ENCODE measurements at regions not wholly inside any gene's neighbourhood (a gene's known extent, or its start where the extent isn't known, plus 50 kb on each side); places are given as distances from the start of the nearest gene placed in this dataset.
"Not testable (repeated sequence)": the region's sequence is repeated elsewhere in the genome, so short reads cannot be mapped to it uniquely, and the experiment has no call there.

DNA sequence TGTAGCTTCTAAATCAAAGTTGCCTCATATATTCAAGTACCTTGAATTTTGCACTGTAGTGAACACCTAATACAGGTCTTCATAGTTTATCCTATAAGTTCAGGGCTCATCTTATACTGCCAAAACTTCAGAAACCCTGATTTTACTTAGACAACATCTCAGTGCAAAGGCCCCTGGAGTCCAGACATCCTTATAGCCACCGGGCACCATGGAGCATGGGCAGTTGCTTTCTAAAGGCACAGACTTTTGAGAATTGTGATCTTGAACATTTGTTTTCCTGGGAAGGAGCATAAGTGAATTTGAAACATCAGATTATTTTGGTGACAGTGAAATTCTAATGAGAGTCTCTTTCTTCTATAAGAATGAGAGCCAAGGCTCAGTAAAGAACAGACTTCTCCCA lies 292.3 kb downstream of the CYRIA start:
- DNase-seq (ENCODE audit: low read depth, low spot score) = no peak

DNA sequence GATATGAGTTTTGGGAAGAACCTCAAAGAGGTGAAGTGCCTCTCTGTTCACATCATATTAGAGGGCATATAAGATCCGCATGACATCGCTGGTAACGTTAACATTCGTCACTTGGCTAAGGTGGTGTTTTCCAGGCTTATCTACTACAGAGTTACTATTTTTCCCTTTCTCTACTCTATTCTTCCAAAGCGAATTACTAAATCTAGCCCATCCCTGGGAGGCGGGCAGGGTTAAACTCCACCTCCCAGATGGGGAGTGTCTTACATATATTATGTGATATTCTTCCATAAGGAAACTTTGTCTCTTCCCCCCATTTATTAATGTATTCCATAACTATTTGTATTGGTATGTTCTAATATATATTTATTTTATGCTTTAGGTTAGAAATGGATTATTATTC lies 293.9 kb downstream of the CYRIA start:
- no peak for DNase-seq (ENCODE audit: low read depth, low spot score)

DNA sequence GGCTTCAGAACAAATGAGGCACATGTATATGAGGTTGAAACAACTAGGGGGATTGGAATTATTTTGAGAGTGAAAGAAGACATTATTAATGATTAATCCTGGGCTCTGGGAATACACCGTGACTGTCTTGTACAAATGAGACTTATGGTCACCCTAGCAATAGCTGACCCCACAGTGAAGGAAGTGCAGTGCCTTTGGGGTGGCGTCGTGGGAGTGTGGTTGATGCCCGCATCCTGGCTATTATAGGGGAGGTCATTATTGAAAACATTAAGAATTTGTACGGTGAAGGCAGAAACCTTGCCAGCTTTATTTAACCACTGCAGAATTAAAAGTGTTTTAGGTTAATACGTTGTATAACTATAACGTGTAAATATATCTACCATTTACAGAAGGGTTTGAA lies 296.7 kb downstream of the CYRIA start:
- no peak for DNase-seq (ENCODE audit: low read depth, low spot score)

DNA sequence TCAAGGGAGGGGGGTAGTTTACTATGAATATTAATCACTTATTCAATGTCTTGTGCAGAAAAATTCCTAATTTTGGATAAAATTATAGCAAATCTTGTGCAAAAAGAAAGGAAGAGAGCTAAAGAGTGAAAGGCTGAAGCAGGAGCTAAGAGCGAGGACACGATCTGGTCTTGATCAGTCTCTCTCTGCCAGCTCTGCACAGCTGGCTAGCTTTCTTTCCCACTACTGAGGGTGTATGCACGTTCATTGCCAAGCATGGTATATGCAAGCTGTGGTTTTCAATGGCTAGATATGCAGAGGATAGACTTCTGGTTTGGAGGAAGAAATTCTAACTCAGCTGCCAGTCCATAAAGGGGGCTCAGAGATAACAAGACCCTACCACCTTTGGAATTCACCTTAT lies 297.3 kb downstream of the CYRIA start:
- DNase-seq (ENCODE audit: low read depth, low spot score) = no peak

DNA sequence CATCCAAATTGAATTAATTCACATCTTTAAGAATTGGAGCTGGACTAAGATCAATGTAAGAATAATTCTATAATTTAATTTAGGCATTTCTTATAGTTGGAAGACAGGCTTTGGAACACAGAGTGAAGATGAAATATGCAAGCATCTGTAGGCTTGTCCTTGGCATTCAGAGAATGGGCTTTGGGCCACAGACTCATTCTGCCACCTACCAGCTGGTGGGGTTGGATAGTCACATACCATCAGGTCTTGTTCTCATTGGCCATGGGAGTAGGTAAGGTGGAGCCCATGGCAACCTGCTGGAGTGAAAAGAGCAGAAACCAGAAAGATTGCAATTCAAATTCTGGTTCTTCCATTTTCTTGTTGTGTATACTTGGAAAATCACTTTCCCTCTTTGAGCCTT lies 300.3 kb downstream of the CYRIA start:
- no peak for DNase-seq (ENCODE audit: low read depth, low spot score)

DNA sequence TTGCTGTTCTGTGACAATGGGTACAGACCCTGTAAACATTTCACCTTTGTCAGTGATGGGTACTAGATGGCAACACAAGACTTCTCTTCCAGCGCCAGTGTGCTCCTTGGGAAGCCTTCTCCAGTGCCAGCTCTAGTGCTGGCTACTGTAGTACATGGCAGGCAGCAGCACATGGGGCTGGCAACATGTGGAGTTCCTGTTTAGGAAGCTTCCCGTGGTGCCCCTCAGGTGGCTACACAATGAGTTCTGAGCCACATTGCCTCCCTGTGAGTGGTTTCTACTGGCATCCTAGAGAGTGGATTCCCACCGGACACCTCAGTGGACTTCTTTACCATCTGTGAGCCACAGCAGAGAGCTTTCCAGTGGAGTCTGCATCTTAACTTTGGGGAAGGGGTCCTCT lies 302.1 kb downstream of the CYRIA start:
- DNase-seq (ENCODE audit: low read depth, low spot score) = no peak

DNA sequence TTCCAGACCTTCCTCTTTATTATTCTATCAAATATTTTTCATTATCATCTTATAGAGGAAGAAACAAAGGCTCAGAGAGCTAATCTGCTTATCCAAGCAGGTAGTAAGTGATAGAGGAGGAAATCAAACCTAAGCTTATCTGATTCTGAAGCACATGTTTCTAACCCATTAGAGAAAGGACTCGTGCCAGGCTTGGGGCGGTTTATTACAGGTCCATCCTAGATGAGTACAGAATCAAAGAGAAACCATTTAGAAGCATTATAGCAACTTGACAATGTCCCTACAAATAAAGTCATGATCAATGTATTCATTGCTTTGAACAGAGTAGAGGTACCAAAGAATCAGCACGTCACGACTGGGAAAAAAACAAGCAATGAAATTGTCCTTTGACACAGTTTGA lies 303.0 kb downstream of the CYRIA start:
- no peak for DNase-seq (ENCODE audit: low read depth, low spot score)

DNA sequence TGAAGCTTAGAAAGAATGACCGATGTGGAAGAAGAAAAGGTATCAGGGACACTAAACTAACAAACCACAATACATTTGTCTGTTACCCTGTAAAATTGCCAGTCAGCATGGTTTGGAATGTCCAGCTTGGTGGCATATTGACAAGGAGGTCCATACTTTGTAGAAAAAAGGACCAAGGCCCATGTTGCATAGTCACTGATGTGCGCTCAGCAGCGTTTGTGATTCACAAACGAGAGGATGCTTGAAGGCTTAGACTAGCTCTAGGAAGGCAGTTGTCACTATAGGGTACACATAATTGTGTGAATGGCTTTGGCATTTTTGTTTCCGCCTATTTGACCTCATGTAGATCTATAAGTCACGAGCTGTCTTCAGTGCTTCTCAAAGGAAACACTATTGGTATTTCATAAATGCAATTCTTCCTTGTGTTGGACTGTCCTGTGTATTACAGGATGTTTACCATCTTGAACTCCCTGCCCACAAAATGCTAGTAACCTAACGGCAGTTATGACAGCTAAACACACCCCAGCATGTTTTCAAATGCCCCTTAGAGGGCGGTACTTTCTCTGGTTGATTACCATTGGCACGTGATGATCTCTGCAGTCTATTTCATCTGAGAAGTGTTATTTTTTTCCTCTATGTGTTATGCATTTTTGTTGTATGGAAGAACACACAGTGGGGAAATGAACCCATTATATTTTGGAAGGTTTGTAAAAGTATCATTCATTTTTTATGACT lies 304.2 kb downstream of the CYRIA start:
- DNase-seq (ENCODE audit: low read depth, low spot score) = no peak

DNA sequence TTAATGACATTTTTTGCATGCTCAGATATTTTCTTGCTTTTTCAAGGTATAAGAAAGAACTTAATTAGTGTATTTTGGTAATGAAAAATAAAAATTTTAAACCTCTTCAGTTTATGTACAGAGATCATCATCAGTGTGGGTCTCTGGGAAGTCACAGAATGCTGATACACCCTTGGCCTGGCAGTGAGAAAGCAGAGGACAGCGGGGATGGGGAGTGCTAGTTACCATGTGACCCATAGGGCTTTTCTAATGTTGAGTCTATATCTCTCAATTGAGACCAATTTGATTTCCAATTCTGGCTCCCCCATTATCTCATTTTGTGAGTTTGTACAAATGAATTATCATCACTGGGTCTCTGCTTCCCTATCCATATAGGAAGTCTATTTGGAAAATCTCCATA lies 305.7 kb downstream of the CYRIA start:
- DNase-seq (ENCODE audit: low read depth, low spot score) = no peak

DNA sequence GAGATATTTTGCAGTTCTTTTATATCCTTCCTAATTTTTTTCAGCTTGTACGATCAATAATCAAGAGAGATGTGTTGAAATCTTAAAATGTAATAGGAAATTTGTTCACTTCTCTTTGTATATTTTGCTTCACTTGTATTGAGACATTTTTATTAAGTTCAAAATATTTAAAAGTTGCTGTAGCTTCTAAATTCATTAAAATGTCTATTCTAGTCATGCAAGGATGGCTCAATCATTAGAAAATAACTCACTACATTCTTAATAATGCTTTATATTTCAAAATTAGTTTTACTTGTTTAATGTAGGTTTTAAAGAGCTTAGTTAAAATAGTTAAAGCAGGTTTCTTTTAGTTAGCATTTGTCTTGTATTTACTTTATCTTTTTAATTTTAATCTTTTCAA lies 308.4 kb downstream of the CYRIA start:
- no peak for DNase-seq (ENCODE audit: low read depth, low spot score)

DNA sequence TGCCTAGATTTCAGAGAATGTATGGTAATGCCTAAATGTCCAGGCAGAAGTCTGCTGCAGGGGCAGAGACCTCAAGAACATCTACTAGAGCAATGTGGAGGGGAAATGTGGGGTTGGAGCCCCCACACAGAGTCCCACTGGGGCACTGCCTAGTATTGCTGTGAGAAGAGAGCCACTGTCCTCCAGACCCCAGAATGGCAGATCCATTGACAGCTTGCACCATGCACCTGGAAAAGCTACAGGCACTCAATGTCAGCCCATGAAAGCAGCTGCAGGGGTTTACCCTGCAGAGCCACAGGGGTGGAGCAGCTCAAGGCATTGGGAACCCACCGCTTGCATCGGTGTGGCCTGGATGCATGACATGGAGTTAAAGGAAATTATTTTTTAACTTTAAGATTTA lies 314.1 kb downstream of the CYRIA start:
- DNase-seq (ENCODE audit: low read depth, low spot score) = no peak

DNA sequence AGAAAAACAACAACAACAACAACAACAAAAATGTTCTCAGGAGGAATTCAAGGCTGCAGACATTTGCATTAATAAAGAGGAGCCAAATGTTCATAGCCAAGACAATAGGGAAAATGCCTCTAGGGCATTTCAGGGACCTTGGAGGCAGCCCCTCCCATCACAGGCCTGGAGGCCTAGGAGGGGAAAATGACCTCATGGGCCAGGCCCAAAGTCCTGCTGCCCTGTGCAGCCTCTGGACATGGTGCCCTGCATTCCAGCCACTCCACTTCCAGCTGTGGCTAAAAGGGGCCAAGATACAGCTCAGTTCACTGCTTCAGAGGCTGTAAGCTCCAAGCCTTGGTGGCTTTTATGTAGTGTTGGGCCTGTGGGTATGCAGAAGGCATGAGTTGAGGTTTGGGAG lies 314.5 kb downstream of the CYRIA start:
- no peak for DNase-seq (ENCODE audit: low read depth, low spot score)

DNA sequence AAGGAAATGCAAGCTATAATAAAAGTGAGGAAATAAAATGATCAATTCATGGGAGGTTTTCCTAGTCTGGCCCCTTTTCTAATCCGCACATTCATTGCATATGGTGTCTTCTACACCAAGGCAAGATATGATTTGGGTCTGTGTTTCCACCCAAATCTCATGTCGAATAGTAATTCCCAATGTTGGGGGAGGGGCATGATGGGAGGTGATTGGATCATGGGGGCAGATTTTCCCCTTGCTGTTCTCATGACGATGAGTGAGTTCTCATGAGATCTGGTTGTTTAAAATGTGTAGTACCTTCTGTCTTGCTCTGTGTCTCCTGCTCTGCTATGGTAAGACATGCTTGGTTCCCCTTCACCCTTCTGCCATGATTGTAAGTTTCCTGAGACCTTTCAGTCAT lies 315.4 kb downstream of the CYRIA start:
- DNase-seq (ENCODE audit: low read depth, low spot score) = no peak

DNA sequence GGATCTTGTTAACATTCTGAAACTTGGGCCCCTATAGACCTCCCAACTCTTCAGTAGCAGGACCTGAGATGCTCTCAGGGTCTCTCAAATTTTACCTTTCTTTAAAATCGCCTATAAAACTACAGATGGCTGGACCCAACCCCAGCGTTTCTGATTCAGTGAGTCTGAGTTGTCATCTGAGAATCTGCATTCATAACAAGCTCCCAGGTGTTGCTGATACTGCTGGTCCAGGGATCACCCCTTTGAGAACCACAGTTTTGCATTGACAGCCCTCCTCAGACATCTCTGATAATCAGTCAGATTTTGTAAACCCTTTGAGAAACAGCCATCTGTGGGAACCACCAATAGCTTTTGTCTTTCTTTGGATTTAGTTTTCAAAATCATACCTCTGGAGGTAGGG lies 315.8 kb downstream of the CYRIA start:
- DNase-seq (ENCODE audit: low read depth, low spot score) = no peak

DNA sequence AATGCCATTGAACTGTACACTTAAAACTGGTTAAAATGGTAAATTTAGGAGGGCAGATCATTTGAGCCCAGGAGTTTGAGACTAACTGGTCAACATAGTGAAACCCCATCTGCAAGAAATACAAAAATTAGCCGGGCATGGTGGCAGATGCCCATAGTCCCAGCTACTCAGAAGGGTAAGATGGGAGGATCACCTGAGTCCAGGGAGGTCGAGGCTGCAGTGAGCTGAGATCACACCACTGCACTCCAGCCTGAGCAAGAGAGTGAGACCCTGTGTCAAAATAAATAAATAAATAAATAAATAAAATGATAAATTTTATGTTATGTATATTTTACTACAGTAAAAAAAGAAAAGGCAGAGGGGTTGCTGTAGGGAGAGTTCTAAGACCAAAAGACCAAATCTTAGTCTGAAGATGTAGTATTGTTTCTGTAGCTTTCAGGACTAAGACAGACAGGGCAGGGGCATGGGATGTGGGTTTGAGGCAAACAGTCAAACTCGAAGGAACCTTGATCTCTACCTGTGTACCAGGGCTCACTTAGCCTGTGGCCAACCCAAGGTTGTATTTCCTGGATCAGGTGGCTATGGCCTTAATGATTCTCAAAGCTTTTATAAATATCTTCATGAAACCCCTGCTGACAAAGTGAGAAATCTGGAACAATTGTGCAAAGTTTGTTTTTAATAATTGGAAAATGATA lies 316.7 kb downstream of the CYRIA start:
- DNase-seq (ENCODE audit: low read depth, low spot score) = no peak

DNA sequence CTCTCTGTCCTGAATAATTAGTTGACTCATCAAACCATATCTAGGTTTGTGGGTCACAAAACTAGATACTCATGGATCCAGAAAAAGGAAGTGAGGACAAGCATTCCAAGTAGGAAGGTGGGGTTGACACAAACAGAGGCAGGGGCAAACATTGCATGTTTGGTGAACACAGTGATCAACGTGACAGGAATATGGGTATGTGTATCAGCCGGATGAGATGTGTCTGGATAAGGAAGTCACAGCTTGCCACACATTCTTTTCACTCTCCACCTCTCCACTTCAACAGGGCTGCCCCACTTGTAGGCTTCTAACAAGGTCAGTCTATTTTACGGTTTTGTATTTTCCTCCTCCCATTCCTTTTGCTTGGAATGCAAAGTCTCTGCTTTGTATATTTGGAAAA lies 319.0 kb downstream of the CYRIA start:
- no peak for DNase-seq (ENCODE audit: low read depth, low spot score)

DNA sequence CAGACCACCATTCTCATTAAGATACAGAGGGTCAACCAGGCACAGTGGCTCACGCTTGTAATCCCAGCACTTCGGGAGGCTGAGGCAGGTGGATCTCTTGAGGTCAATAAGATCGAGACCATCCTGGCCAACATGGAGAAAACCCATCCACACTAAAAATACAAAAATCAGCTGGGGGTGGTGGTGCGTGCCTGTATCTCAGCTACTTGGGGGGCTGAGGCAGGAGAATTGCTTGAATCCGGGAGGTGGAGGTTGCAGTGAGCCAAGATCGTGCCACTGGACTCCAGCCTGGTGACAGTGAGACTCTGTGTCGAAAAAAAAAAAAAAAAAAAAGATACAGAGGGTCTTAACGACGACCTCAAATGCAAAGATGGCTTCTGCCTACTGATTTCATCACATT lies 320.4 kb downstream of the CYRIA start:
- not testable (repeated sequence) for DNase-seq (ENCODE audit: low read depth, low spot score)

DNA sequence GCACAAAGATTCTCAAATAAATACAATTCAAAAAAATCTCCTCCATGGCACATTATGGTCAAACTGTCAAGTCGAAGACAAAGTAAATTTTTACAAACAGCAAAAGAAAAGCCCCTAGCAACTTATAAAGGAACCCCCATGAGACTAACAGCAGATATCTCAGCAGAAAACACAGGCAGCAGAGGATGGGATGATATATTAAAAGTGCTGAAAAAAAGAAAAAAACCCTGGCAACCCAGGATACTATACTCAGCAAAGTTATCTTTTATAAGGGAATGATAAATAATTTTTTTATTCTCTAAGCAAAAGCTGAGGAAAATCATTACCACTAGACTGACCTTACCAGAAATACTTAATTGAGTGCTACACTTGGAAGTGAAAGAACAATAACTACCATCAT lies 326.4 kb downstream of the CYRIA start:
- DNase-seq (ENCODE audit: low read depth, low spot score) = no peak

DNA sequence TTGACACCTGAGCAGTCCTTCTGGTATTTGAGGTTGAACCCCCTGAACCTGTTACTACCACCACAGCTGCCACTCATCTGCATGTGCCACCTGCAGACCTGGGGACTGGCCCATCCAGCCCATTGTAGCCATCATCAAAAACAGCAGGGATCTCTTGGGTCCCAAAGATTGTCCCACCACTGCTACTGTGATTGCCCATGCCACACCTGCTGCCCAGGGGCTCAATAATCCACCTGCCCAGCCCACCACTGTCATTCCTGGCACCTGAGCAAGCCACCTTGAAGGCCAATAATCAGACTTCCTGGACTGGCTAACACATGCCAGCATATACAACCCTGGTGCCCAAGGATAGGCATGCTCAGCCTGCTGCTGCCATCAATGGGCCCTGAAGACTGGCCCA lies 327.6 kb downstream of the CYRIA start:
- DNase-seq (ENCODE audit: low read depth, low spot score) = no peak

DNA sequence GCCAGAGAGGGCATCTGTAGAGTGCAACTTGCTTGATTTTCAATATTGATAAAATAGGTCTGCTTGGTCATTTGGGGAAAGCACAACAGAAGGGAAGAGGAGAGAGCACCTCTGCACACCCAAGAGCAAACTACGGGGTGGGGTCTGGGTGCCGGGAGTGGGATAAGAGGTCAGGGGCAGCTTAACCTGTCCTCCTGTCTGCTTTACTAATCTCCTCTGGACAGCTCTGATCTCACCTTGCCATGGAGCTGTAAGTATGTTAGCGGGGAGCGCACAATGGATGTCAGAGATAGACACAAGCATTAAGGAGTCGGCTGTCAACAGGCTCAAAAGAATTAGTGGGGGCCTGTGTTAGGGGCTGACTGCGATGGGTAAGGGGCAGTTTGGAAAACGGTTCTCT lies 328.7 kb downstream of the CYRIA start:
- no peak for DNase-seq (ENCODE audit: low read depth, low spot score)

DNA sequence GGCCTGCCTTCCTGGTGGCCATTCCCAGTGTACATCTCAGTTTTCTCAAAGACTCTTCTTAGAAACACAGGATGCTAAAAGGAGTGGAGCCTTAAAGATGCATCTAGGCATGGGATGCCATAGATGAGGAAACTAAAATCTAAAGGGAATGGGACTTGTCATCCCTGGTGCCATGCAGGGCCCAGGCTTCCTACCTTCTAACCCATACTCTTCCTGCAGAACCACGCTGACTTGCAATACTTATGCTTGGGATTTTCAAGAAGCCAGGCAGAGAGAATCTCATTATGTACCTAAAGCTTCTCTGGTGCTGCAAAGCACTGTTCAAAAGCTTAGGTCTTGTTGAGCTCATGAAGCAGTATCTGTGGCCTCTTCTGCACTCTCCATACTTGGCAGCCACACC lies 329.1 kb downstream of the CYRIA start:
- DNase-seq (ENCODE audit: low read depth, low spot score) = no peak

DNA sequence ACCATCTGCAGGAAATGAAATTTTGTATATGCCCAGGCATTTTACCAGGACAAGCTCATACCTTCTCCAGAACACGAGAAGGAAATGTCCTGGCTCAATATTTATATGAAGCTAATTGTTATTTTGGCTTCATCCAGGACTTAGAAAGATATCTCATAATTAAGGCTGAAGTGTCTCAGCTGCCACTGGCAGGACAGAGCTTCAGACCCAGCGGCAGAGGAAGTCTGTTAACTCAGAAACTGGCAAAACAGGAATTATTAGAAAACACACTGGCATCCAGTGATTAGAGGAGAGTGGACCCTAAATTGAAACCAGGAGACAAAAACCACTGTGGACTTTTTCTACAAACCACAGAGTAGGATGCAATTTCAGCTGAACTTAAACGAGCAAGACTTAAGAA lies 329.7 kb downstream of the CYRIA start:
- DNase-seq (ENCODE audit: low read depth, low spot score) = no peak

DNA sequence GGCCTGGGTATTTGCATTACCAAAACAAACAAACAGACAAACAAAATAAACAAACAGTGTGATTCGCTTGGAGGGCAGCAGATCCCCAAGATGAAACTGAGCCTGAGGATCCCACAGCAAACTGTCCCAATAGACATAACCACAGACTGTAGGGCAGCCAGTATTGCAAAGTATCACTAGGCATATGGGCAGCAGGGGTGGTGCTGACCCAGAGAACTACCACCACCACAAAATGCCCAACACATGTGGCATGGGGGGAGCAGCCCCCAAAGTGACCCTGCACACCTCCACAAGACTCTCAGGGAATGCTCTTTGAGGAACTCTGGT lies 330.1 kb downstream of the CYRIA start:
- DNase-seq (ENCODE audit: low read depth, low spot score) = no peak

All from activated CD4-positive, CD25-positive, alpha-beta regulatory T cell treated with anti-CD3 and anti-CD28 coated beads, Interleukin-2, amount 50 U/mL, for 16 hours (primary cell).